Fibroblast of lung (primary cell): ENCODE measurements at regions not wholly inside any gene's neighbourhood (a gene's known extent, or its start where the extent isn't known, plus 50 kb on each side); places are given as distances from the start of the nearest gene placed in this dataset.

ENCODE experiments used
- DNase-seq, 2 donors: peaks; one replicate each; pipeline versions ENCODE4 v3.0.0 to v3.0.0-alpha.2; 2010; ENCODE audit warnings: low read depth in 2 of 2
- H2AFZ ChIP-seq: 2 replicates; pipeline ENCODE4 v1.5.1; 2012; ENCODE audit warnings: low read length, control low read depth, inconsistent platforms
- H3K27ac ChIP-seq: 2 replicates; pipeline ENCODE4 v1.5.1; 2011; ENCODE audit warnings: low read length, control low read depth; ENCODE audit not compliant: insufficient read depth
- H3K27me3 ChIP-seq: 2 replicates; pipeline ENCODE4 v1.5.1; 2011; ENCODE audit warnings: mild to moderate bottlenecking, low read length; ENCODE audit not compliant: control insufficient read depth, insufficient read depth
- H3K36me3 ChIP-seq: 2 replicates; pipeline ENCODE4 v1.5.1; 2011; ENCODE audit warnings: low read length; ENCODE audit not compliant: control insufficient read depth, insufficient read depth
- H3K4me1 ChIP-seq: 2 replicates; pipeline ENCODE4 v1.5.1; 2011; ENCODE audit warnings: low read length; ENCODE audit not compliant: control insufficient read depth, insufficient read depth; ENCODE audit errors: extremely low read depth
- H3K4me2 ChIP-seq: 2 replicates; pipeline ENCODE4 v1.5.1; 2011; ENCODE audit warnings: low read length, control low read depth; ENCODE audit not compliant: insufficient read depth; ENCODE audit errors: extremely low read depth
- H3K4me3 ChIP-seq, 4 experiments: fragments of 200-600 bp in 1 of 4; sonication (generic) in 1 of 4; replicated peaks in 1 of 4; 2 replicates each; pipeline ENCODE4 v1.5.1; 2011 to 2016; ENCODE audit warnings: low read length in 4 of 4, low read depth in 3 of 4, mild to moderate bottlenecking in 3 of 4, control low read depth in 2 of 4, inconsistent platforms in 1 of 4, mixed read lengths in 1 of 4; ENCODE audit not compliant: insufficient read depth in 1 of 4; ENCODE audit errors: control extremely low read depth in 1 of 4
- H3K79me2 ChIP-seq: 2 replicates; pipeline ENCODE4 v1.5.1; 2012; ENCODE audit warnings: mild to moderate bottlenecking, low read length, inconsistent platforms; ENCODE audit not compliant: control insufficient read depth, insufficient read depth
- H3K9ac ChIP-seq: 2 replicates; pipeline ENCODE4 v1.5.1; 2011; ENCODE audit warnings: mild to moderate bottlenecking, low read length, control low read depth; ENCODE audit not compliant: insufficient read depth
- H3K9me3 ChIP-seq: 2 replicates; pipeline ENCODE4 v1.5.1; 2012; ENCODE audit warnings: low read depth, low read length; ENCODE audit not compliant: control insufficient read depth, insufficient read depth
- H4K20me1 ChIP-seq: 2 replicates; pipeline ENCODE4 v1.5.1; 2011; ENCODE audit warnings: low read length; ENCODE audit not compliant: control insufficient read depth, insufficient read depth; ENCODE audit errors: extremely low read depth
- CTCF ChIP-seq, 2 donors: IDR thresholded peaks in 1 of 2; conservative IDR thresholded peaks in 1 of 2; 1 replicate in 1 of 2; 2 replicates in 1 of 2; pipeline ENCODE4 v1.5.1; 2011 to 2012; ENCODE audit warnings: low read length in 2 of 2, control low read depth in 1 of 2, inconsistent platforms in 1 of 2, low read depth in 1 of 2, mild to moderate bottlenecking in 1 of 2
- EZH2 ChIP-seq: IDR thresholded peaks from 2 replicates; pipeline ENCODE4 v1.5.1; 2012; ENCODE audit warnings: low read length, control low read depth, mild to moderate bottlenecking; ENCODE audit errors: missing control alignments

DNA sequence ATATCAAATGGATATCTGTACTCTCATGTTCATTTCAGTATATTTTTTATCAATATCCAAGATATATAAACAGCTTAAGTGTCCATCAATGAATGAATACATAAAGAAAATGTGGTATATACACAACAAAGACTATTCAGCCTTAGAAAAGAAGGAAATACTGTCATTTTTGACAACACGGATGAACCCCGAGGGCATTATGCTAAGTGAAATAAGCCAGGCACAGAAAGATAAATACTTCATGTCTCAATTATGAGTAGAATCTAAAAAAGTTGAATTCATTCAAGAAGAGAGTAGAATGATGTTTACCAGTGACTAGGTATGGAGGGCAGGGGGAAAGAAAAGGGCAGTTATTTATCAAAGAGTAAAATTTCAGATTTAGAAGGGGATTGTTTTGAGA, 949.8 kb upstream of the TYRP1 start:
- no peak for DNase-seq
- no peak overlapping the region for H3K27ac ChIP-seq
- H2AFZ ChIP-seq: no peak overlapping the region
- no peaks in the 10 kb centered on the region for H3K9me3 ChIP-seq
- H3K4me3 ChIP-seq: no peak overlapping the region
- no peaks in the 10 kb centered on the region for H3K79me2 ChIP-seq
- no peak overlapping the region for H3K4me2 ChIP-seq
- H3K9ac ChIP-seq: no peak overlapping the region
- no peaks in the 10 kb centered on the region for H3K27me3 ChIP-seq
- H4K20me1 ChIP-seq: no peaks in the 10 kb centered on the region
- TF ChIP-seq EZH2 (no peak), CTCF (conservative IDR thresholded peaks at IDR 0.05 in 1 of 2, IDR thresholded peaks at IDR 0.05 in 1 of 2; ENCODE audit: low read depth in 1 of 2, low read length in 2 of 2) (no peak)
- no peaks in the 10 kb centered on the region for H3K36me3 ChIP-seq
- no peaks in the 10 kb centered on the region for H3K4me1 ChIP-seq

- Histone ChIP-seq H3K9ac (no peak overlapping the region), H3K9me3 (no peaks in the 10 kb centered on the region), H3K4me2 (no peak overlapping the region), H3K27ac (no peak overlapping the region), H3K79me2 (no peaks in the 10 kb centered on the region), H3K36me3 (no peaks in the 10 kb centered on the region), H3K4me1 (no peaks in the 10 kb centered on the region), H2AFZ (no peak overlapping the region), H4K20me1 (no peaks in the 10 kb centered on the region), H3K4me3 (no peak overlapping the region), H3K27me3 (no peaks in the 10 kb centered on the region)
- TF ChIP-seq CTCF (conservative IDR thresholded peaks at IDR 0.05 in 1 of 2, IDR thresholded peaks at IDR 0.05 in 1 of 2; ENCODE audit: low read depth in 1 of 2, low read length in 2 of 2) (no peak), EZH2 (no peak)
- no peak for DNase-seq
Observed at GRCh38 chr9:11749396-11749795, 943.8 kb upstream of the TYRP1 start.

DNA sequence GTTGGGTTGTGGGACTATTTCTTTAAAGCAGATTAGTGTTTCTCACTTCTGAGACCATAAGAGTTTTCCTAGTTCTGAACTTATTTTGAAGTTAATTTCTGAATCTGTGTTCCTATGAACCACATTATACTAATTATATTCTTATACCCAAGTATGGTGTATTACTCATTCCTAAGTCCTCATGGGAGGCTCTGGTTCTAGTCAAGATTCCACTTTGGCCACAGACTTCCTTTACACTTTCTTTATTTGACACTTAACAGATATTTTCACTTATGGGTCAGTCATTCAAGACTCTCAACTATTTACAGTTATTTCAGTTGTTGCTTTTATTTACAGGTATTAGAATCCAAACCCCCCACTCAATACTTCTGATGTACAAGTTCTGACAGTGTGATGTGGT, 937.2 kb upstream of the TYRP1 start:
- Histone ChIP-seq H3K9ac (no peak overlapping the region), H3K4me2 (no peak overlapping the region), H4K20me1 (no peaks in the 10 kb centered on the region), H3K4me3 (no peak overlapping the region), H3K79me2 (no peaks in the 10 kb centered on the region), H3K9me3 (no peaks in the 10 kb centered on the region), H2AFZ (no peak overlapping the region), H3K36me3 (no peaks in the 10 kb centered on the region), H3K4me1 (no peaks in the 10 kb centered on the region), H3K27me3 (no peaks in the 10 kb centered on the region), H3K27ac (no peak overlapping the region)
- TF ChIP-seq EZH2: no peak
- TF ChIP-seq CTCF (conservative IDR thresholded peaks at IDR 0.05 in 1 of 2, IDR thresholded peaks at IDR 0.05 in 1 of 2; ENCODE audit: low read depth in 1 of 2, low read length in 2 of 2): no peak
- DNase-seq: no peak
